HG03097 (cell line): ENCODE measurements at regions not wholly inside any gene's neighbourhood (a gene's known extent, or its start where the extent isn't known, plus 50 kb on each side); places are given as distances from the start of the nearest gene placed in this dataset.

Experiments used
- ATAC-seq: cut with Tn5 transposase; IDR thresholded peaks from one replicate; pipeline ENCODE4 v1.9.1; 2021; ENCODE audit not compliant: unreplicated experiment, low FRiP score

- peak; percentile 89 for ATAC-seq
Measured at GRCh38 chr9:660227-660626, 181.3 kb upstream of the DMRT1 start.

GRCh38 chr9:663541-663940, 178.0 kb upstream of the DMRT1 start:
- ATAC-seq: no peak

- no peak for ATAC-seq
Measured at GRCh38 chr9:665296-665695, 176.2 kb upstream of the DMRT1 start.

GRCh38 chr9:671997-672396, 169.5 kb upstream of the DMRT1 start:
- ATAC-seq: no peak

- no peak for ATAC-seq
Measured at GRCh38 chr9:672851-673250, 168.6 kb upstream of the DMRT1 start.

- ATAC-seq: no peak
Measured at GRCh38 chr9:673264-673965, 168.1 kb upstream of the DMRT1 start.

GRCh38 chr9:673966-674526, 167.5 kb upstream of the DMRT1 start:
- ATAC-seq: no peak

GRCh38 chr9:675697-676370, 165.7 kb upstream of the DMRT1 start:
- ATAC-seq: no peak

GRCh38 chr9:676780-677438, 164.6 kb upstream of the DMRT1 start:
- no peak for ATAC-seq

- no peak for ATAC-seq
Measured at GRCh38 chr9:677461-678097, 163.9 kb upstream of the DMRT1 start.

GRCh38 chr9:678897-679296, 162.6 kb upstream of the DMRT1 start:
- ATAC-seq: no peak

- ATAC-seq: no peak
Measured at GRCh38 chr9:679462-679861, 162.0 kb upstream of the DMRT1 start.

GRCh38 chr9:680106-680505, 161.4 kb upstream of the DMRT1 start:
- ATAC-seq: no peak

GRCh38 chr9:682633-683508, 158.6 kb upstream of the DMRT1 start:
- ATAC-seq: no peak

GRCh38 chr9:683509-684021, 157.9 kb upstream of the DMRT1 start:
- ATAC-seq: no peak

- no peak for ATAC-seq
Measured at GRCh38 chr9:684054-684890, 157.2 kb upstream of the DMRT1 start.

- no peak for ATAC-seq
Measured at GRCh38 chr9:684941-685340, 156.6 kb upstream of the DMRT1 start.

GRCh38 chr9:686321-686813, 155.1 kb upstream of the DMRT1 start:
- ATAC-seq: no peak
